WTC11 (cell line): ENCODE measurements at regions not wholly inside any gene's neighbourhood (a gene's known extent, or its start where the extent isn't known, plus 50 kb on each side); places are given as distances from the start of the nearest gene placed in this dataset.

Experiments
- ATAC-seq: fragments of 200-7000 bp; cut with Tn5 transposase; 2 replicates; pipeline ENCODE4 v1.10.0; 2021; ENCODE audit warnings: mild to moderate bottlenecking, moderate library complexity
- CTCF ChIA-PET: fragments of 300-600 bp; sonication (Branson Sonifier 250); formaldehyde crosslinking; loops from one replicate; lab custom pipeline; 2021; ENCODE audit warnings: antibody characterized with exemption; lab: Charles Lee
- POLR2A ChIA-PET: fragments of 350-600 bp; sonication (Branson Sonifier 250); formaldehyde crosslinking; loops from one replicate; lab custom pipeline; 2021; ENCODE audit warnings: antibody characterized with exemption; lab: Charles Lee
- DNase-seq: peaks from one replicate; pipeline ENCODE4 v3.0.0; 2021; ENCODE audit warnings: low spot score
- H3K27ac Mint-ChIP-seq: 2 replicates; pipeline ENCODE4 v1.8.0; 2021; ENCODE audit warnings: mixed read lengths
- H3K27me3 Mint-ChIP-seq: 2 replicates; pipeline ENCODE4 v1.8.0; 2021; ENCODE audit warnings: low read depth, mild to moderate bottlenecking, moderate library complexity, mixed read lengths
- H3K36me3 Mint-ChIP-seq: 2 replicates; pipeline ENCODE4 v1.8.0; 2021; ENCODE audit warnings: mixed read lengths
- H3K4me1 Mint-ChIP-seq: 2 replicates; pipeline ENCODE4 v1.8.0; 2022; ENCODE audit warnings: mixed read lengths
- H3K4me3 Mint-ChIP-seq: 2 replicates; pipeline ENCODE4 v1.8.0; 2021; ENCODE audit warnings: mild to moderate bottlenecking, moderate library complexity, mixed read lengths
- H3K9me3 Mint-ChIP-seq: 2 replicates; pipeline ENCODE4 v1.8.0; 2021; ENCODE audit warnings: mixed read lengths
- CREM ChIP-seq: sonication (generic); formaldehyde crosslinking; IDR thresholded peaks from 2 replicates; pipeline ENCODE4 v1.8.1; 2022; ENCODE audit warnings: mild to moderate bottlenecking, missing genetic modification reagents, moderate library complexity
- IRF2 ChIP-seq: sonication (generic); formaldehyde crosslinking; IDR thresholded peaks from 2 replicates; pipeline ENCODE4 v1.8.0; 2022; ENCODE audit warnings: low read depth, missing genetic modification reagents, borderline replicate concordance
- JUN ChIP-seq: sonication (generic); formaldehyde crosslinking; IDR thresholded peaks from 2 replicates; pipeline ENCODE4 v1.8.0; 2023; ENCODE audit warnings: mild to moderate bottlenecking, missing genetic modification reagents
- NFYB ChIP-seq: sonication (generic); formaldehyde crosslinking; conservative IDR thresholded peaks from 2 replicates; pipeline ENCODE4 v1.8.0; 2022; ENCODE audit warnings: low read depth, missing genetic modification reagents
- NR2C2 ChIP-seq: sonication (generic); formaldehyde crosslinking; IDR thresholded peaks from 2 replicates; pipeline ENCODE4 v1.8.0; 2022; ENCODE audit warnings: mild to moderate bottlenecking, missing genetic modification reagents
- SP1 ChIP-seq: sonication (generic); formaldehyde crosslinking; conservative IDR thresholded peaks from 2 replicates; pipeline ENCODE4 v1.8.1; 2022; ENCODE audit warnings: missing genetic modification reagents
- ZNF219 ChIP-seq: sonication (generic); formaldehyde crosslinking; IDR thresholded peaks from 2 replicates; pipeline ENCODE4 v1.8.0; 2023; ENCODE audit warnings: missing genetic modification reagents, mild to moderate bottlenecking, borderline replicate concordance
- ZNF671 ChIP-seq: fragments of 250-450 bp; sonication (Bioruptor Pico); IDR thresholded peaks from 2 replicates; pipeline ENCODE4 v1.8.0; 2021; ENCODE audit warnings: mild to moderate bottlenecking
- TF ChIP-seq, protein P1 (sequence below): fragments of 250-450 bp; sonication (Bioruptor Pico); IDR thresholded peaks from 2 replicates; pipeline ENCODE4 v1.8.0; 2021; ENCODE audit warnings: mild to moderate bottlenecking
- TF ChIP-seq, protein P2 (sequence below): sonication (generic); formaldehyde crosslinking; IDR thresholded peaks from 2 replicates; pipeline ENCODE4 v1.8.1; 2023; ENCODE audit warnings: mild to moderate bottlenecking, moderate library complexity, missing genetic modification reagents
- TF ChIP-seq, protein P3 (sequence below): sonication (generic); formaldehyde crosslinking; IDR thresholded peaks from 2 replicates; pipeline ENCODE4 v1.8.1; 2022; ENCODE audit warnings: mild to moderate bottlenecking, moderate library complexity, missing genetic modification reagents
- TF ChIP-seq, protein P4 (sequence below): fragments of 250-450 bp; sonication (Bioruptor Pico); IDR thresholded peaks from 2 replicates; pipeline ENCODE4 v1.9.0; 2021; ENCODE audit warnings: mild to moderate bottlenecking
- TF ChIP-seq, protein P5 (sequence below): fragments of 250-450 bp; sonication (Bioruptor Pico); IDR thresholded peaks from 2 replicates; pipeline ENCODE4 v1.9.0; 2021; ENCODE audit warnings: mild to moderate bottlenecking, borderline replicate concordance
- TF ChIP-seq, protein P6 (sequence below): sonication (generic); formaldehyde crosslinking; IDR thresholded peaks from 2 replicates; pipeline ENCODE4 v1.8.1; 2023; ENCODE audit warnings: mild to moderate bottlenecking, missing genetic modification reagents
- TF ChIP-seq, protein P7 (sequence below): sonication (generic); formaldehyde crosslinking; IDR thresholded peaks from 2 replicates; pipeline ENCODE4 v1.8.1; 2022; ENCODE audit warnings: missing genetic modification reagents, borderline replicate concordance
- TF ChIP-seq, protein P8 (sequence below): fragments of 250-450 bp; sonication (Bioruptor Pico); IDR thresholded peaks from 2 replicates; pipeline ENCODE4 v1.9.0; 2021; ENCODE audit warnings: moderate library complexity, mild to moderate bottlenecking, inconsistent platforms, borderline replicate concordance

DNA sequence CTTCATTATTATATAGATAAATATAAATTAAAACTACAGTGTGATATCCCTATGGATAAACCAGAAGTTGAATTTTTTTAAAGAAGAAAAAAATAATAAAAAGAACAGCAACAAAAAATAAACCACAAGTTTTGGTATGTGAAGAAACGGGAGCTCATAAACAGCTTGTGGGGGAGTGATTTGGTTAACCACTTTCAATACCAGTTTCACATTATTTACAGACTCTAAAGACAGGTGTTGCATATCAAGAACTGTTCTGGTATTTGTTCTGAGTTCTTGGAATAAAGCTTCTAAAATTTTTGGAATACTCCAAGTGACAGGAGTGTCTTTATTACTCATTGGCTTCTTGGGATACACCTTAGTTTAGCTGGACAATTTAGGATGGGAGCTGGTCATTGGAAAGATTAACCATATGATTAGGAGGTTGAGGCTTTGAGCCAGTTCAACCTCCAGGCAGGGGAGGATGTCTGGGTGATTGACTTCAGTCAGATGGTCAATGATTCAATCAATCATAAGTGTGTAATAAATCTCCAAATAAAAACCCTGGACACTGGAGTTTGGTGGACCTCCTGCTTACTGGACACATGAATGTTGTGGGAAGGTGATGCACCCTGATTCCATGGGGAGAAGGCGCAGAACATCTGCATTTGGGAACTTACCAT is 2223.1 kb upstream of the C9orf72 start (continued):
- TF ChIP-seq, protein P1, sequence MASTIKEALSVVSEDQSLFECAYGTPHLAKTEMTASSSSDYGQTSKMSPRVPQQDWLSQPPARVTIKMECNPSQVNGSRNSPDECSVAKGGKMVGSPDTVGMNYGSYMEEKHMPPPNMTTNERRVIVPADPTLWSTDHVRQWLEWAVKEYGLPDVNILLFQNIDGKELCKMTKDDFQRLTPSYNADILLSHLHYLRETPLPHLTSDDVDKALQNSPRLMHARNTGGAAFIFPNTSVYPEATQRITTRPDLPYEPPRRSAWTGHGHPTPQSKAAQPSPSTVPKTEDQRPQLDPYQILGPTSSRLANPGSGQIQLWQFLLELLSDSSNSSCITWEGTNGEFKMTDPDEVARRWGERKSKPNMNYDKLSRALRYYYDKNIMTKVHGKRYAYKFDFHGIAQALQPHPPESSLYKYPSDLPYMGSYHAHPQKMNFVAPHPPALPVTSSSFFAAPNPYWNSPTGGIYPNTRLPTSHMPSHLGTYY, result no peak
- TF ChIP-seq JUN (CRISPR knock-in tag) (no peak), ZNF219 (CRISPR knock-in tag) (no peak), NFYB (CRISPR knock-in tag) (no peak), CREM (no peak), ZNF671 (CRISPR knock-in tag) (no peak), NR2C2 (no peak)
- TF ChIP-seq, protein P2, sequence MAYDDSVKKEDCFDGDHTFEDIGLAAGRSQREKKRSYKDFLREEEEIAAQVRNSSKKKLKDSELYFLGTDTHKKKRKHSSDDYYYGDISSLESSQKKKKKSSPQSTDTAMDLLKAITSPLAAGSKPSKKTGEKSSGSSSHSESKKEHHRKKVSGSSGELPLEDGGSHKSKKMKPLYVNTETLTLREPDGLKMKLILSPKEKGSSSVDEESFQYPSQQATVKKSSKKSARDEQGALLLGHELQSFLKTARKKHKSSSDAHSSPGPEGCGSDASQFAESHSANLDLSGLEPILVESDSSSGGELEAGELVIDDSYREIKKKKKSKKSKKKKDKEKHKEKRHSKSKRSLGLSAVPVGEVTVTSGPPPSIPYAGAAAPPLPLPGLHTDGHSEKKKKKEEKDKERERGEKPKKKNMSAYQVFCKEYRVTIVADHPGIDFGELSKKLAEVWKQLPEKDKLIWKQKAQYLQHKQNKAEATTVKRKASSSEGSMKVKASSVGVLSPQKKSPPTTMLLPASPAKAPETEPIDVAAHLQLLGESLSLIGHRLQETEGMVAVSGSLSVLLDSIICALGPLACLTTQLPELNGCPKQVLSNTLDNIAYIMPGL (CRISPR knock-in tag), result no peak
- TF ChIP-seq, protein P3, sequence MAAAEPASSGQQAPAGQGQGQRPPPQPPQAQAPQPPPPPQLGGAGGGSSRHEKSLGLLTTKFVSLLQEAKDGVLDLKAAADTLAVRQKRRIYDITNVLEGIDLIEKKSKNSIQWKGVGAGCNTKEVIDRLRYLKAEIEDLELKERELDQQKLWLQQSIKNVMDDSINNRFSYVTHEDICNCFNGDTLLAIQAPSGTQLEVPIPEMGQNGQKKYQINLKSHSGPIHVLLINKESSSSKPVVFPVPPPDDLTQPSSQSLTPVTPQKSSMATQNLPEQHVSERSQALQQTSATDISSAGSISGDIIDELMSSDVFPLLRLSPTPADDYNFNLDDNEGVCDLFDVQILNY (CRISPR knock-in tag), result no peak
- TF ChIP-seq, protein P4, sequence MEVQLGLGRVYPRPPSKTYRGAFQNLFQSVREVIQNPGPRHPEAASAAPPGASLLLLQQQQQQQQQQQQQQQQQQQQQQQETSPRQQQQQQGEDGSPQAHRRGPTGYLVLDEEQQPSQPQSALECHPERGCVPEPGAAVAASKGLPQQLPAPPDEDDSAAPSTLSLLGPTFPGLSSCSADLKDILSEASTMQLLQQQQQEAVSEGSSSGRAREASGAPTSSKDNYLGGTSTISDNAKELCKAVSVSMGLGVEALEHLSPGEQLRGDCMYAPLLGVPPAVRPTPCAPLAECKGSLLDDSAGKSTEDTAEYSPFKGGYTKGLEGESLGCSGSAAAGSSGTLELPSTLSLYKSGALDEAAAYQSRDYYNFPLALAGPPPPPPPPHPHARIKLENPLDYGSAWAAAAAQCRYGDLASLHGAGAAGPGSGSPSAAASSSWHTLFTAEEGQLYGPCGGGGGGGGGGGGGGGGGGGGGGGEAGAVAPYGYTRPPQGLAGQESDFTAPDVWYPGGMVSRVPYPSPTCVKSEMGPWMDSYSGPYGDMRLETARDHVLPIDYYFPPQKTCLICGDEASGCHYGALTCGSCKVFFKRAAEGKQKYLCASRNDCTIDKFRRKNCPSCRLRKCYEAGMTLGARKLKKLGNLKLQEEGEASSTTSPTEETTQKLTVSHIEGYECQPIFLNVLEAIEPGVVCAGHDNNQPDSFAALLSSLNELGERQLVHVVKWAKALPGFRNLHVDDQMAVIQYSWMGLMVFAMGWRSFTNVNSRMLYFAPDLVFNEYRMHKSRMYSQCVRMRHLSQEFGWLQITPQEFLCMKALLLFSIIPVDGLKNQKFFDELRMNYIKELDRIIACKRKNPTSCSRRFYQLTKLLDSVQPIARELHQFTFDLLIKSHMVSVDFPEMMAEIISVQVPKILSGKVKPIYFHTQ (CRISPR knock-in tag), result no peak
- TF ChIP-seq, protein P5, sequence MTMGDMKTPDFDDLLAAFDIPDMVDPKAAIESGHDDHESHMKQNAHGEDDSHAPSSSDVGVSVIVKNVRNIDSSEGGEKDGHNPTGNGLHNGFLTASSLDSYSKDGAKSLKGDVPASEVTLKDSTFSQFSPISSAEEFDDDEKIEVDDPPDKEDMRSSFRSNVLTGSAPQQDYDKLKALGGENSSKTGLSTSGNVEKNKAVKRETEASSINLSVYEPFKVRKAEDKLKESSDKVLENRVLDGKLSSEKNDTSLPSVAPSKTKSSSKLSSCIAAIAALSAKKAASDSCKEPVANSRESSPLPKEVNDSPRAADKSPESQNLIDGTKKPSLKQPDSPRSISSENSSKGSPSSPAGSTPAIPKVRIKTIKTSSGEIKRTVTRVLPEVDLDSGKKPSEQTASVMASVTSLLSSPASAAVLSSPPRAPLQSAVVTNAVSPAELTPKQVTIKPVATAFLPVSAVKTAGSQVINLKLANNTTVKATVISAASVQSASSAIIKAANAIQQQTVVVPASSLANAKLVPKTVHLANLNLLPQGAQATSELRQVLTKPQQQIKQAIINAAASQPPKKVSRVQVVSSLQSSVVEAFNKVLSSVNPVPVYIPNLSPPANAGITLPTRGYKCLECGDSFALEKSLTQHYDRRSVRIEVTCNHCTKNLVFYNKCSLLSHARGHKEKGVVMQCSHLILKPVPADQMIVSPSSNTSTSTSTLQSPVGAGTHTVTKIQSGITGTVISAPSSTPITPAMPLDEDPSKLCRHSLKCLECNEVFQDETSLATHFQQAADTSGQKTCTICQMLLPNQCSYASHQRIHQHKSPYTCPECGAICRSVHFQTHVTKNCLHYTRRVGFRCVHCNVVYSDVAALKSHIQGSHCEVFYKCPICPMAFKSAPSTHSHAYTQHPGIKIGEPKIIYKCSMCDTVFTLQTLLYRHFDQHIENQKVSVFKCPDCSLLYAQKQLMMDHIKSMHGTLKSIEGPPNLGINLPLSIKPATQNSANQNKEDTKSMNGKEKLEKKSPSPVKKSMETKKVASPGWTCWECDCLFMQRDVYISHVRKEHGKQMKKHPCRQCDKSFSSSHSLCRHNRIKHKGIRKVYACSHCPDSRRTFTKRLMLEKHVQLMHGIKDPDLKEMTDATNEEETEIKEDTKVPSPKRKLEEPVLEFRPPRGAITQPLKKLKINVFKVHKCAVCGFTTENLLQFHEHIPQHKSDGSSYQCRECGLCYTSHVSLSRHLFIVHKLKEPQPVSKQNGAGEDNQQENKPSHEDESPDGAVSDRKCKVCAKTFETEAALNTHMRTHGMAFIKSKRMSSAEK (CRISPR knock-in tag), result no peak
- TF ChIP-seq, all 79 proteins: peak for 0

DNA sequence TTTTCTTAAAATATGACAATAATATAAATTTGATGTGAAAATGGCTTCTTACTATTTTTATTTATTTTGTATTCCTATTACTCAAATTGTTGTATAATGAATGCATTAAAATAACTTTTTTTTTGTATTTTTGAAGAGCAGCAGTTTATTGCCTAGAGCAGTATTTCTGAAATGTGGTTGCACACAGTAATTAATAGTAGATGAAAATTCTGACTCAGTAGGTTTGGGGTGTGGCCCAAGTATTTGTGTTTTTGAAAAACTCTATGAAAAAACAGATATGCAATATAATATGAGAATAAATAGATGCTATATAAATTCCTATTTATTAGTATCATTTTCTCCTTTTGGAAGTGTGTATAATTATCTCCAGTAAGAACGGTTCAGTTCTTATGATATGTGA is 2225.3 kb upstream of the C9orf72 start:
- DNase-seq (no peak), ATAC-seq (no peak)
- Mint-ChIP-seq H3K9me3 (no peaks in the 10 kb centered on the region), H3K27ac (no peak overlapping the region), H3K36me3 (no peaks in the 10 kb centered on the region), H3K4me1 (peaks cover 6% of the 10 kb centered on the region; the same call in 1 of the 2 replicates), H3K27me3 (no peaks in the 10 kb centered on the region), H3K4me3 (no peak overlapping the region)
- ChIA-PET POLR2A (interaction anchor here (0.6 kb wide), 1 partner anchor 343 kb away, joined by 5 read pairs; no protein-coding TSS in a partner anchor), CTCF (no interaction called here)
- TF ChIP-seq, protein P6, sequence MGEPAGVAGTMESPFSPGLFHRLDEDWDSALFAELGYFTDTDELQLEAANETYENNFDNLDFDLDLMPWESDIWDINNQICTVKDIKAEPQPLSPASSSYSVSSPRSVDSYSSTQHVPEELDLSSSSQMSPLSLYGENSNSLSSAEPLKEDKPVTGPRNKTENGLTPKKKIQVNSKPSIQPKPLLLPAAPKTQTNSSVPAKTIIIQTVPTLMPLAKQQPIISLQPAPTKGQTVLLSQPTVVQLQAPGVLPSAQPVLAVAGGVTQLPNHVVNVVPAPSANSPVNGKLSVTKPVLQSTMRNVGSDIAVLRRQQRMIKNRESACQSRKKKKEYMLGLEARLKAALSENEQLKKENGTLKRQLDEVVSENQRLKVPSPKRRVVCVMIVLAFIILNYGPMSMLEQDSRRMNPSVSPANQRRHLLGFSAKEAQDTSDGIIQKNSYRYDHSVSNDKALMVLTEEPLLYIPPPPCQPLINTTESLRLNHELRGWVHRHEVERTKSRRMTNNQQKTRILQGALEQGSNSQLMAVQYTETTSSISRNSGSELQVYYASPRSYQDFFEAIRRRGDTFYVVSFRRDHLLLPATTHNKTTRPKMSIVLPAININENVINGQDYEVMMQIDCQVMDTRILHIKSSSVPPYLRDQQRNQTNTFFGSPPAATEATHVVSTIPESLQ (CRISPR knock-in tag), result no peak
- no peak for TF ChIP-seq SP1 (CRISPR knock-in tag)
- TF ChIP-seq IRF2 (CRISPR knock-in tag), result no peak
- TF ChIP-seq, protein P4 (CRISPR knock-in tag), result no peak
- TF ChIP-seq, protein P7, sequence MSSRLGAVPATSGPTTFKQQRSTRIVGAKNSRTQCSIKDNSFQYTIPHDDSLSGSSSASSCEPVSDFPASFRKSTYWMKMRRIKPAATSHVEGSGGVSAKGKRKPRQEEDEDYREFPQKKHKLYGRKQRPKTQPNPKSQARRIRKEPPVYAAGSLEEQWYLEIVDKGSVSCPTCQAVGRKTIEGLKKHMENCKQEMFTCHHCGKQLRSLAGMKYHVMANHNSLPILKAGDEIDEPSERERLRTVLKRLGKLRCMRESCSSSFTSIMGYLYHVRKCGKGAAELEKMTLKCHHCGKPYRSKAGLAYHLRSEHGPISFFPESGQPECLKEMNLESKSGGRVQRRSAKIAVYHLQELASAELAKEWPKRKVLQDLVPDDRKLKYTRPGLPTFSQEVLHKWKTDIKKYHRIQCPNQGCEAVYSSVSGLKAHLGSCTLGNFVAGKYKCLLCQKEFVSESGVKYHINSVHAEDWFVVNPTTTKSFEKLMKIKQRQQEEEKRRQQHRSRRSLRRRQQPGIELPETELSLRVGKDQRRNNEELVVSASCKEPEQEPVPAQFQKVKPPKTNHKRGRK (CRISPR knock-in tag), result no peak
- TF ChIP-seq, protein P8, sequence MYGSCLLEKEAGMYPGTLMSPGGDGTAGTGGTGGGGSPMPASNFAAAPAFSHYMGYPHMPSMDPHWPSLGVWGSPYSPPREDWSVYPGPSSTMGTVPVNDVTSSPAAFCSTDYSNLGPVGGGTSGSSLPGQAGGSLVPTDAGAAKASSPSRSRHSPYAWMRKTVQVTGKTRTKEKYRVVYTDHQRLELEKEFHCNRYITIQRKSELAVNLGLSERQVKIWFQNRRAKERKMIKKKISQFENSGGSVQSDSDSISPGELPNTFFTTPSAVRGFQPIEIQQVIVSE (CRISPR knock-in tag), result no peak
